ENCODE measurements at regions not wholly inside any gene's neighbourhood (a gene's known extent, or its start where the extent isn't known, plus 50 kb on each side); places are given as distances from the start of the nearest gene placed in this dataset.

DNA sequence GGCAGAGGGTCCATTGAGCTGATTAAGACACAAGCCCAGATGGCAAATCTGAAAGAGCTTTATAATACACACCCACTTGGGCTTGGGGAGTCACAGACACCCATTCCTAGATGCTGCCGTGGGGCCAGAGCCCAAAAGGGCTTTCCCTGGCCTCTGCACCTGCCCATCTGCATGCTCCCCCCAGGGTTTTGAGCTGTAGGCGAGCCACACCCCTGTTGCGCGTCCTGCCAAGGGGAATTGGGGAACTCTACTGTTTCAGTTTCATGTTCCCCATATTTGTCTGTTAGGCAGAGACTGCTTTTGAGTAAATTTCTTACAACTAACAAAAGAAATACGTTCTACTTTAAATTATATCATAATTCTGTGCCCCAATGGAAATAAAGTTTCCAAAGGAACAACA, 52.9 kb upstream of the FNDC1 start:
- POLR2A ChIA-PET: no interaction called here
- no peaks in the 10 kb centered on the region for H3K9me3 Mint-ChIP-seq
- Histone ChIP-seq H3K4me1 (ENCODE audit: insufficient read depth, low read length) (peaks cover 32% of the 10 kb centered on the region), H3K27ac (ENCODE audit: low read depth in 1 of 2, low read length in 2 of 2) (no peak overlapping the region), H3K36me3 (ENCODE audit: insufficient read depth, low read length) (no peaks in the 10 kb centered on the region), H3K9me3 (ENCODE audit: control insufficient read depth in 1 of 2, insufficient read depth in 1 of 2, low read length in 2 of 2) (no peaks in the 10 kb centered on the region), H3K4me3 (ENCODE audit: low read length) (no peak overlapping the region), H3K27me3 (ENCODE audit: control insufficient read depth in 1 of 2, insufficient read depth in 2 of 2, low read length in 2 of 2) (no peaks in the 10 kb centered on the region)
- no peaks in the 10 kb centered on the region for H3K4me1 Mint-ChIP-seq (ENCODE audit: low read depth)
- TF ChIP-seq, protein P1, sequence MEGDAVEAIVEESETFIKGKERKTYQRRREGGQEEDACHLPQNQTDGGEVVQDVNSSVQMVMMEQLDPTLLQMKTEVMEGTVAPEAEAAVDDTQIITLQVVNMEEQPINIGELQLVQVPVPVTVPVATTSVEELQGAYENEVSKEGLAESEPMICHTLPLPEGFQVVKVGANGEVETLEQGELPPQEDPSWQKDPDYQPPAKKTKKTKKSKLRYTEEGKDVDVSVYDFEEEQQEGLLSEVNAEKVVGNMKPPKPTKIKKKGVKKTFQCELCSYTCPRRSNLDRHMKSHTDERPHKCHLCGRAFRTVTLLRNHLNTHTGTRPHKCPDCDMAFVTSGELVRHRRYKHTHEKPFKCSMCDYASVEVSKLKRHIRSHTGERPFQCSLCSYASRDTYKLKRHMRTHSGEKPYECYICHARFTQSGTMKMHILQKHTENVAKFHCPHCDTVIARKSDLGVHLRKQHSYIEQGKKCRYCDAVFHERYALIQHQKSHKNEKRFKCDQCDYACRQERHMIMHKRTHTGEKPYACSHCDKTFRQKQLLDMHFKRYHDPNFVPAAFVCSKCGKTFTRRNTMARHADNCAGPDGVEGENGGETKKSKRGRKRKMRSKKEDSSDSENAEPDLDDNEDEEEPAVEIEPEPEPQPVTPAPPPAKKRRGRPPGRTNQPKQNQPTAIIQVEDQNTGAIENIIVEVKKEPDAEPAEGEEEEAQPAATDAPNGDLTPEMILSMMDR (IDR thresholded peaks at IDR 0.05): no peak
- ATAC-seq (ENCODE audit: poor library complexity) (no peak), DNase-seq (peak in 2 of 14 experiments; percentile 48 to 58)
- no peak overlapping the region for H3K4me3 Mint-ChIP-seq
- intact Hi-C loops (cut with DNase I, micrococcal nuclease): no loop called here
- H3K27me3 Mint-ChIP-seq: no peaks in the 10 kb centered on the region
- H3K36me3 Mint-ChIP-seq (ENCODE audit: low read depth): no peaks in the 10 kb centered on the region
- H3K27ac Mint-ChIP-seq: no peak overlapping the region
- CTCF ChIA-PET: interaction anchor here (1.1 to 1.8 kb wide), 2 partner anchors 18 to 74 kb away, joined by 3 to 7 read pairs; no protein-coding TSS in a partner anchor

DNA sequence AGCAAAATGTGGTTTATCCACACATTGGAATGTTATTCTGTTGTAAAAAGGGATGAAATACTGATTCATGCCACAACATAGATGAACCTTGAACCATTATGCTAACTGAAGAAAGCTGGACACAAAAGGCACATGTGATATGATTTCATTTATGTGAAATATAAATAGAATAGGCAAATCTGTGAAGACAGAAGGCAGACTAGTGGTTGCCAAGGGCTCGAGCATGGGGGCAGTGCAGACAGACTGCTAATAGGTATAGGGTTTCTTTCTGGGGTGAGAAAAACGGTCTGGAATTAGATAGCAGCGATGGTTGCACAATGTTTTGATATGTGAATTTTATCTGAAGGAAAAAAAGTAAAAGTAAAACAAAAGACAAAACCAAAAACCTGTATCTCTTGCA, 54.6 kb upstream of the FNDC1 start:
- TF ChIP-seq, protein P1 (IDR thresholded peaks at IDR 0.05): no peak
- intact Hi-C loops (cut with DNase I, micrococcal nuclease): no loop called here
- ChIA-PET POLR2A (interaction anchor here (0.8 kb wide), 1 partner anchor 106 kb away, joined by 3 read pairs; no protein-coding TSS in a partner anchor), CTCF (interaction anchor here (1.3 kb wide), 1 partner anchor 20 kb away, joined by 3 read pairs; no protein-coding TSS in a partner anchor)
- Histone ChIP-seq H3K36me3 (ENCODE audit: insufficient read depth, low read length) (no peaks in the 10 kb centered on the region), H3K9me3 (ENCODE audit: control insufficient read depth in 1 of 2, insufficient read depth in 1 of 2, low read length in 2 of 2) (no peaks in the 10 kb centered on the region), H3K4me1 (ENCODE audit: insufficient read depth, low read length) (peaks cover 49% of the 10 kb centered on the region), H3K27ac (ENCODE audit: low read depth in 1 of 2, low read length in 2 of 2) (no peak overlapping the region), H3K4me3 (ENCODE audit: low read length) (no peak overlapping the region), H3K27me3 (ENCODE audit: control insufficient read depth in 1 of 2, insufficient read depth in 2 of 2, low read length in 2 of 2) (no peaks in the 10 kb centered on the region)
- Mint-ChIP-seq H3K4me3 (no peak overlapping the region), H3K4me1 (ENCODE audit: low read depth) (peaks cover 17% of the 10 kb centered on the region), H3K27ac (no peak overlapping the region), H3K36me3 (ENCODE audit: low read depth) (no peaks in the 10 kb centered on the region), H3K27me3 (no peaks in the 10 kb centered on the region), H3K9me3 (no peaks in the 10 kb centered on the region)
- ATAC-seq (ENCODE audit: poor library complexity): no peak
- DNase-seq: no peak

DNA sequence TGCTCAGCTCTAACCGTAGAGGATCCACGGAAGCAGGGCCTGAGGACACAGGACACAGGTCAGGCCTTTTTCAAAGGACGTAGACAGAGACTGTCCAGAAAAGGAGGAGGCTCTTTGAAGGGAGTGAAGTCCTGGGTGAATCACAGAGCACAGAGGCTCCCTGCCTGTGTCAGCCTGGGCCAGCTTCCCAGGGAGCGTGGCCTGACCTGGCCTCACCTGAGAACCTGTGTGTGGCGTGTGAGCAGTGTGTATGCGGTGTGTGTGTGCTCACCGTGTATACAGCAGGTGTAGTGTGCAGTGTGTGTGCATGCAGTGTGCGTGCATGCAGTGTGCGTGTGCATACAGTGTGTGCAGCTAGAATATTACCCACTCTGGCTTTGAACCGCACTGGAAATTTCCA, 56.0 kb upstream of the FNDC1 start:
- Histone ChIP-seq H3K4me3 (ENCODE audit: low read length) (no peak overlapping the region), H3K9me3 (ENCODE audit: control insufficient read depth in 1 of 2, insufficient read depth in 1 of 2, low read length in 2 of 2) (no peaks in the 10 kb centered on the region), H3K27ac (ENCODE audit: low read depth in 1 of 2, low read length in 2 of 2) (no peak overlapping the region), H3K36me3 (ENCODE audit: insufficient read depth, low read length) (no peaks in the 10 kb centered on the region), H3K4me1 (ENCODE audit: insufficient read depth, low read length) (peaks cover 62% of the 10 kb centered on the region), H3K27me3 (ENCODE audit: control insufficient read depth in 1 of 2, insufficient read depth in 2 of 2, low read length in 2 of 2) (no peaks in the 10 kb centered on the region)
- intact Hi-C loops (cut with DNase I, micrococcal nuclease): no loop called here
- Mint-ChIP-seq H3K9me3 (no peaks in the 10 kb centered on the region), H3K27me3 (no peaks in the 10 kb centered on the region), H3K36me3 (ENCODE audit: low read depth) (no peaks in the 10 kb centered on the region), H3K27ac (no peak overlapping the region), H3K4me1 (ENCODE audit: low read depth) (peaks cover 29% of the 10 kb centered on the region), H3K4me3 (no peak overlapping the region)
- ChIA-PET POLR2A (no interaction called here), CTCF (interaction anchor here (2.2 kb wide), 1 partner anchor 22 kb away, joined by 9 read pairs; no protein-coding TSS in a partner anchor)
- TF ChIP-seq, protein P1 (IDR thresholded peaks at IDR 0.05): no peak
- ATAC-seq (ENCODE audit: poor library complexity): no peak
- DNase-seq: no peak

Measured in CD4-positive, alpha-beta T cell (primary cell).